GM19035 (cell line): ENCODE measurements at regions not wholly inside any gene's neighbourhood (a gene's known extent, or its start where the extent isn't known, plus 50 kb on each side); places are given as distances from the start of the nearest gene placed in this dataset.
"Not testable (repeated sequence)": the region's sequence is repeated elsewhere in the genome, so short reads cannot be mapped to it uniquely, and the experiment has no call there.

Experiments
- ATAC-seq: cut with Tn5 transposase; IDR thresholded peaks from one replicate; pipeline ENCODE4 v1.9.1; 2021; ENCODE audit not compliant: unreplicated experiment

DNA sequence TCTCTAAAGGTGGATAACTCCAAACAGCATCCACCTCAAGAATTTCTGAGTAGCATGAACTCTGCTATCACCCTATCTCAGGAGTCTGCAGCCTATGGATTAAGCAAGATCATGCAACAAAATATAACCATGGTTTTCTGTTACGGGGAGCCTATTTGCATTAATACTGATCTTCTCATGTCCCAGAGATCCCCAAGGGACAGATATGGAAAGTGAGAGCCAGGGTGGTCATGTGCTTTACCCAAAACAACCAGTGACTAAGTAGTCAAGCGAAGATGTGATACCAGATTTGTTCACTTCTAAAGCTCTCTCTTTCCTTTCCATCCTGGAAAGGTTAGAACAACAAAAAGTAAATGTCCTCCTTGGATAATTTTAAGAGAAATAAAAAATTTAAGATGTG is 125.1 kb downstream of the PRRX1 start:
- no peak for ATAC-seq

GRCh38 chr1:170790175-170790574 is 126.2 kb downstream of the PRRX1 start:
- no peak for ATAC-seq

GRCh38 chr1:170790651-170791071 is 126.7 kb downstream of the PRRX1 start:
- ATAC-seq = no peak

GRCh38 chr1:170791941-170792340 is 128.0 kb downstream of the PRRX1 start:
- no peak for ATAC-seq

GRCh38 chr1:170800265-170800664 is 135.1 kb upstream of the MROH9 start:
- no peak for ATAC-seq

- no peak for ATAC-seq
These were observed 134.5 kb upstream of the MROH9 start for GRCh38 chr1:170800812-170801211.

- no peak for ATAC-seq
These were observed 131.6 kb upstream of the MROH9 start for GRCh38 chr1:170803711-170804110.

- ATAC-seq = no peak
These were observed 130.9 kb upstream of the MROH9 start for GRCh38 chr1:170804419-170804818.

- ATAC-seq = no peak
These were observed 130.5 kb upstream of the MROH9 start for GRCh38 chr1:170804879-170805278.

GRCh38 chr1:170806961-170807360 is 128.4 kb upstream of the MROH9 start:
- no peak for ATAC-seq

- no peak for ATAC-seq
These were observed 127.9 kb upstream of the MROH9 start for GRCh38 chr1:170807432-170807831.

DNA sequence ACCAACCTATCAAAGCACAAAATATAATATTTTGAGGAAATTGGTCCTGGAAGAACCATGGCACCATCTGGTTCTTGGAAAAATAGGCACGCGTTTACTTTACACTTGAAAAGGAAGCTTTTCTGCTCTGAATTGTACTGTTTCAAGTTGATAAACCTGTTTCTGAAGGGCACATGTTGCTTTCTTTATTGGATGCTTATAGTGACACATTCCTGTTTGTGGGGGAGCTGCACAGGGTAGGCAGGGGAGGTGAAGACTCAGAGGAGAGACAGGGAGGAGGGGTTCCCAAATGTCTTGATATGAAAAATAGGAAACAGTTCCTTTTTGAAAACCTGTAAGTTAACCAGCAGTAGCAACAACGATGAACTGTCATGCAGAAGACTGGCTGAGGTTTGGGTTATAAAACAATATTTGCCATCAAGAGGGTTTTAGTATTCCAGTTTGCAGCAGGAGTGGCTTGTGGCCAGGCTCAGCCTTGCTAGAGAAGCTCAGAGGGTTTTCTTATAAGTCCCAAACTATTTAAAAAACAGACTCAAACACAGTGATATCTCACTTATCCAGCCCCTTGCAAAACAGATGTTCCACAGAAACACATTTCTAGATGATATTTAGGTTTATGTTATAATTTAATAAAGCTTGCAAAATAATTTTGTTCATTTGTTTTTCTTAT is 127.0 kb upstream of the MROH9 start:
- ATAC-seq = no peak

DNA sequence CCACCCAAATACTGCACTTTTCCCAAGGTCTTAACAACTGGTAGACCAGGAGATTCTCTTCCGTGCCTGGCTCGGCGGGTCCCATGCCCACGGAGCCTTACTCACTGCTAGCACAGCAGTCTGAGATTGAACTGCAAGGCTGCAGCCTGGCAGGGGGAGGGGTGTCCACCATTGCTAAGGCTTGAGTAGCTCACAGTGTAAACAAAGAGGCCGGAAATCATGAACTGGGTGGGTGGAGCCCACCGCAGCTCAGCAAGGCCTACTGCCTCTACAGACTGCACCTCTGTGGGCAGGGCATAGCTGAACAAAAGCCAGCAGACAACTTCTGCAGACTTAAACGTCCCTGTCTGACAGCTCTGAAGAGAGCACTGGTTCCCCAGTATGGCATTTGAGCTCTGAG is 124.3 kb upstream of the MROH9 start:
- not testable (repeated sequence) for ATAC-seq

DNA sequence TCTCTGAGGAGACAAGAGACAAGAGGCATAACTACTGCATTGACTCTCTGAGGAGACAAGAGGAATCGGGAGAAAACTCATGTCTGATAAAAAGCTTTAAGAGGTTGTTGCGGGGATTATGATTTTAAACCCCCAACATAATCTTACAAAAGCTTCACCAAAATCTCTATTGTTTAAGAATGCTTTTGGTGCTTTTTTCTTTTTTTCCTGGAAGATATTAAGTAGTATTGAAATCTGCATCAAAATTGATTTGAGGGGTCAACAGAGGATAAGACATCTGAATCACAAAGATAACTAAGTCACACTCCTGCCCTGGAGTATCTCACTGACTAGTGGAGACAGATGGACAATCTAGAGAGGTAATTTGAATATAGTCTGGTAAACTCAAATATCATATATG is 115.6 kb upstream of the MROH9 start:
- ATAC-seq = no peak

GRCh38 chr1:170823120-170823519 is 112.2 kb upstream of the MROH9 start:
- no peak for ATAC-seq

DNA sequence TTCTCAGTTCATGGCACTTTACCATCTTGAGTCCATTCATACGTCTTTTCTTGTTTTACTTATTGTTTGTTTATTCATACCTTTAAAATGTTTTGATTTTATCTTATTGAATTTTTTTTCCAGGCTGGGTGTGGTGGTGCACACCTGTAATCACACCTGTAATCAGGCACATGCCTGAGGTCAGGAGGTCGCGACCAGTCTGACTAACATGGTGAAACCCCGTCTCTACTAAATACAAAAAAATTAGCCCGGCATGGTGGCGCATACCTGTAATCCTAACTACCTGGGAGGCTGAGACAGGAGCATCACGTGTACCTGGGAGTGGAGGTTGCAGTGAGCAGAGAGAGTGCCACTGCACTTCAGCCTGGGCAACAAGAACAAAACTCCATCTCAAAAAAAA is 104.1 kb upstream of the MROH9 start:
- ATAC-seq = no peak

GRCh38 chr1:170836141-170836540 is 99.2 kb upstream of the MROH9 start:
- no peak for ATAC-seq

- no peak for ATAC-seq
These were observed 95.0 kb upstream of the MROH9 start for GRCh38 chr1:170840371-170840770.

DNA sequence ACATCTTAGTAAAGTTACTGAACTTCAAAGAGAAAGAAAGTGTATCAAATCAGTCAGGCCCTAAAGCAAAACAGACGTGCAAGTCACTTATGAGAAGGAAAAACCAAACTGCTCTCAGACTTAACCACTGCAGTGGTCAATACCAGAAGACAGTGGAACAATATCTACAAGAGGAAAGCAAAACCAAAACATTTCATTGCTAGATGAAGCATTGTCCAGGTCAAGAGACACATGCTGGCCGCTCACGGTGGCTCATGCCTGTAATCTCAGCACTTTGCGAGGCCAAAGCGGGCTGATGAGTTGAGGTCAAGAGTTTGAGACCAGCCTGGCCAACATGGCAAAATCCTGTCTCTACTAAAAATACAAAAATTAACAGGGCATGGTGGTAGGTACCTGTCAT is 82.0 kb upstream of the MROH9 start:
- peak; percentile 86 for ATAC-seq

GRCh38 chr1:170853867-170854266 is 81.5 kb upstream of the MROH9 start:
- no peak for ATAC-seq

- ATAC-seq = no peak
These were observed 80.7 kb upstream of the MROH9 start for GRCh38 chr1:170854677-170855076.

- no peak for ATAC-seq
These were observed 78.9 kb upstream of the MROH9 start for GRCh38 chr1:170856455-170856854.

- no peak for ATAC-seq
These were observed 77.4 kb upstream of the MROH9 start for GRCh38 chr1:170857955-170858354.
